Panc1 (cell line): ENCODE measurements at regions not wholly inside any gene's neighbourhood (a gene's known extent, or its start where the extent isn't known, plus 50 kb on each side); places are given as distances from the start of the nearest gene placed in this dataset.

Experiments
- ATAC-seq: fragments of 200-7000 bp; cut with Tn5 transposase; 2 replicates; pipeline ENCODE4 v1.9.1; 2020; ENCODE audit warnings: mild to moderate bottlenecking, moderate library complexity
- BruUV-seq: library from RNA; stranded (reverse); fragments of 400-500 nt; replicated peaks from 2 replicates; lab custom pipeline; 2021; lab: Mats Ljungman, UMichigan
- CTCF ChIA-PET: fragments of 300-600 bp; sonication (Branson Sonifier 250); formaldehyde crosslinking; loops from one replicate; lab custom pipeline; 2022; ENCODE audit warnings: antibody characterized with exemption; lab: Charles Lee
- POLR2A ChIA-PET: fragments of 300-600 bp; sonication (Branson Sonifier 250); formaldehyde crosslinking; loops from one replicate; lab custom pipeline; 2022; ENCODE audit warnings: antibody characterized with exemption; lab: Charles Lee
- DNase-seq: peaks from one replicate; pipeline ENCODE4 v3.0.0-alpha.2; 2010; ENCODE audit warnings: low read depth, low spot score
- H3K27ac ChIP-seq: 2 replicates; pipeline ENCODE4 v1.5.1; 2011; ENCODE audit warnings: mild to moderate bottlenecking, low read length, inconsistent platforms
- H3K27me3 ChIP-seq: fragments of 200-500 bp; sonication (Bioruptor generic); 2 replicates; pipeline ENCODE4 v1.6.0; 2014; ENCODE audit warnings: low read length, inconsistent platforms; ENCODE audit not compliant: control insufficient read depth, insufficient read depth
- H3K36me3 ChIP-seq: fragments of 200-500 bp; sonication (Bioruptor generic); 2 replicates; pipeline ENCODE4 v1.5.1; 2014; ENCODE audit warnings: inconsistent platforms, mild to moderate bottlenecking, low read length, moderate library complexity; ENCODE audit not compliant: control insufficient read depth, insufficient read depth
- H3K4me1 ChIP-seq: 2 replicates; pipeline ENCODE4 v1.5.1; 2011; ENCODE audit warnings: inconsistent platforms, mild to moderate bottlenecking, low read length, moderate library complexity; ENCODE audit not compliant: control insufficient read depth, insufficient read depth
- H3K4me3 ChIP-seq, 2 experiments: 2 replicates each; pipeline ENCODE4 v1.5.1; 2011 to 2012; ENCODE audit warnings: low read depth in 2 of 2, low read length in 2 of 2, mild to moderate bottlenecking in 2 of 2, inconsistent platforms in 1 of 2, moderate library complexity in 1 of 2
- H3K9me3 ChIP-seq: fragments of 200-500 bp; sonication (Bioruptor generic); 2 replicates; pipeline ENCODE4 v1.5.1; 2014; ENCODE audit warnings: low read depth, mild to moderate bottlenecking, inconsistent platforms, low read length, moderate library complexity; ENCODE audit not compliant: control insufficient read depth, insufficient read depth
- POLR2AphosphoS5 ChIP-seq: IDR thresholded peaks from 2 replicates; pipeline ENCODE4 v1.6.1; 2012; ENCODE audit warnings: mild to moderate bottlenecking, low read depth, low read length, moderate library complexity
- SIN3A ChIP-seq: IDR thresholded peaks from 2 replicates; pipeline ENCODE4 v1.6.1; 2012; ENCODE audit warnings: low read depth, mild to moderate bottlenecking, low read length, moderate library complexity, borderline replicate concordance; ENCODE audit not compliant: insufficient read depth
- TCF7L2 ChIP-seq: IDR thresholded peaks from 2 replicates; pipeline ENCODE4 v1.6.1; 2011; ENCODE audit warnings: mild to moderate bottlenecking, low read depth, low read length, inconsistent platforms
- in situ Hi-C: cut with HindIII; loops from 2 replicates; pipeline ENCODE4 v1.10.0; 2016; ENCODE audit warnings: low sequenced_read_pairs, low pct_unique_long_range_greater_than_20kb
- intact Hi-C: fragments of 100-400 bp; cut with micrococcal nuclease; formaldehyde crosslinking; loops from one replicate; pipeline ENCODE4 v1.10.0; 2022; ENCODE audit not compliant: unreplicated experiment
- TF ChIP-seq, protein P1 (sequence below), 2 experiments: IDR thresholded peaks; 2 replicates each; pipeline ENCODE4 v1.6.1; 2011 to 2012; ENCODE audit warnings: low read depth in 2 of 2, control low read depth in 1 of 2, low read length in 1 of 2, mild to moderate bottlenecking in 1 of 2, moderate library complexity in 1 of 2; ENCODE audit not compliant: insufficient read depth in 1 of 2
- TF ChIP-seq, protein P2 (sequence below): fragments of 450-650 bp; IDR thresholded peaks from 2 replicates; pipeline ENCODE4 v1.5.1; 2017; ENCODE audit warnings: mild to moderate bottlenecking

DNA sequence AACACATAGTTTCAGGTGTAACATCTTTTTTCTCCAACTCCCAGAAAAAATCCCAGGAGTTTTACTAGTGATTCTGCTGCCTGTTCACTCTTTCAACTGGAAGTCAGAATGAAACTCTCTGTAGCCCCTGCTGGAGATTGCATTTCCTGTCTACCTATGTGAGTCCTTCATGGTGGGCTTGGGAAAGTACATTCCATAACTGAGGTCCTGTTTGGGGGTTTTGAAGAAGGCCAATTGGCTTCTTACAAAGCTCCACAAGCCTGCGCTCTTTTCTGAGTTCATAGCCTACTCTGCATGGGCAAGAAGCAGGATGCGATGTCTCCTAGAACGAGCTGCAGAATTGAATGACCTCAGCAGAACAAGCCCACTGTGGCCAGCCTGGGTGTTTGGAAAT is 86.7 kb downstream of the LYZL2 start:
- ATAC-seq (no peak), DNase-seq (no peak)
- Histone ChIP-seq H3K9me3 (no peaks in the 10 kb centered on the region), H3K36me3 (no peaks in the 10 kb centered on the region), H3K4me3 (no peak overlapping the region), H3K27ac (no peak overlapping the region), H3K4me1 (no peaks in the 10 kb centered on the region), H3K27me3 (no peaks in the 10 kb centered on the region)
- ChIA-PET CTCF (interaction anchor here (0.6 kb wide), 1 partner anchor 227 kb away, joined by 4 read pairs; no protein-coding TSS in a partner anchor), POLR2A (no interaction called here)
- no peak for TF ChIP-seq TCF7L2
- TF ChIP-seq, protein P1, sequence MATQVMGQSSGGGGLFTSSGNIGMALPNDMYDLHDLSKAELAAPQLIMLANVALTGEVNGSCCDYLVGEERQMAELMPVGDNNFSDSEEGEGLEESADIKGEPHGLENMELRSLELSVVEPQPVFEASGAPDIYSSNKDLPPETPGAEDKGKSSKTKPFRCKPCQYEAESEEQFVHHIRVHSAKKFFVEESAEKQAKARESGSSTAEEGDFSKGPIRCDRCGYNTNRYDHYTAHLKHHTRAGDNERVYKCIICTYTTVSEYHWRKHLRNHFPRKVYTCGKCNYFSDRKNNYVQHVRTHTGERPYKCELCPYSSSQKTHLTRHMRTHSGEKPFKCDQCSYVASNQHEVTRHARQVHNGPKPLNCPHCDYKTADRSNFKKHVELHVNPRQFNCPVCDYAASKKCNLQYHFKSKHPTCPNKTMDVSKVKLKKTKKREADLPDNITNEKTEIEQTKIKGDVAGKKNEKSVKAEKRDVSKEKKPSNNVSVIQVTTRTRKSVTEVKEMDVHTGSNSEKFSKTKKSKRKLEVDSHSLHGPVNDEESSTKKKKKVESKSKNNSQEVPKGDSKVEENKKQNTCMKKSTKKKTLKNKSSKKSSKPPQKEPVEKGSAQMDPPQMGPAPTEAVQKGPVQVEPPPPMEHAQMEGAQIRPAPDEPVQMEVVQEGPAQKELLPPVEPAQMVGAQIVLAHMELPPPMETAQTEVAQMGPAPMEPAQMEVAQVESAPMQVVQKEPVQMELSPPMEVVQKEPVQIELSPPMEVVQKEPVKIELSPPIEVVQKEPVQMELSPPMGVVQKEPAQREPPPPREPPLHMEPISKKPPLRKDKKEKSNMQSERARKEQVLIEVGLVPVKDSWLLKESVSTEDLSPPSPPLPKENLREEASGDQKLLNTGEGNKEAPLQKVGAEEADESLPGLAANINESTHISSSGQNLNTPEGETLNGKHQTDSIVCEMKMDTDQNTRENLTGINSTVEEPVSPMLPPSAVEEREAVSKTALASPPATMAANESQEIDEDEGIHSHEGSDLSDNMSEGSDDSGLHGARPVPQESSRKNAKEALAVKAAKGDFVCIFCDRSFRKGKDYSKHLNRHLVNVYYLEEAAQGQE (IDR thresholded peaks at IDR 0.05; ENCODE audit: insufficient read depth in 1 of 2, low read depth in 2 of 2, low read length in 1 of 2): no peak
- no peak for TF ChIP-seq SIN3A
- TF ChIP-seq, protein P2, sequence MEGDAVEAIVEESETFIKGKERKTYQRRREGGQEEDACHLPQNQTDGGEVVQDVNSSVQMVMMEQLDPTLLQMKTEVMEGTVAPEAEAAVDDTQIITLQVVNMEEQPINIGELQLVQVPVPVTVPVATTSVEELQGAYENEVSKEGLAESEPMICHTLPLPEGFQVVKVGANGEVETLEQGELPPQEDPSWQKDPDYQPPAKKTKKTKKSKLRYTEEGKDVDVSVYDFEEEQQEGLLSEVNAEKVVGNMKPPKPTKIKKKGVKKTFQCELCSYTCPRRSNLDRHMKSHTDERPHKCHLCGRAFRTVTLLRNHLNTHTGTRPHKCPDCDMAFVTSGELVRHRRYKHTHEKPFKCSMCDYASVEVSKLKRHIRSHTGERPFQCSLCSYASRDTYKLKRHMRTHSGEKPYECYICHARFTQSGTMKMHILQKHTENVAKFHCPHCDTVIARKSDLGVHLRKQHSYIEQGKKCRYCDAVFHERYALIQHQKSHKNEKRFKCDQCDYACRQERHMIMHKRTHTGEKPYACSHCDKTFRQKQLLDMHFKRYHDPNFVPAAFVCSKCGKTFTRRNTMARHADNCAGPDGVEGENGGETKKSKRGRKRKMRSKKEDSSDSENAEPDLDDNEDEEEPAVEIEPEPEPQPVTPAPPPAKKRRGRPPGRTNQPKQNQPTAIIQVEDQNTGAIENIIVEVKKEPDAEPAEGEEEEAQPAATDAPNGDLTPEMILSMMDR: no peak
- TF ChIP-seq POLR2AphosphoS5: no peak
- no TSS peak for BruUV-seq
- in situ Hi-C loops: no loop called here
- intact Hi-C loops: no loop called here

DNA sequence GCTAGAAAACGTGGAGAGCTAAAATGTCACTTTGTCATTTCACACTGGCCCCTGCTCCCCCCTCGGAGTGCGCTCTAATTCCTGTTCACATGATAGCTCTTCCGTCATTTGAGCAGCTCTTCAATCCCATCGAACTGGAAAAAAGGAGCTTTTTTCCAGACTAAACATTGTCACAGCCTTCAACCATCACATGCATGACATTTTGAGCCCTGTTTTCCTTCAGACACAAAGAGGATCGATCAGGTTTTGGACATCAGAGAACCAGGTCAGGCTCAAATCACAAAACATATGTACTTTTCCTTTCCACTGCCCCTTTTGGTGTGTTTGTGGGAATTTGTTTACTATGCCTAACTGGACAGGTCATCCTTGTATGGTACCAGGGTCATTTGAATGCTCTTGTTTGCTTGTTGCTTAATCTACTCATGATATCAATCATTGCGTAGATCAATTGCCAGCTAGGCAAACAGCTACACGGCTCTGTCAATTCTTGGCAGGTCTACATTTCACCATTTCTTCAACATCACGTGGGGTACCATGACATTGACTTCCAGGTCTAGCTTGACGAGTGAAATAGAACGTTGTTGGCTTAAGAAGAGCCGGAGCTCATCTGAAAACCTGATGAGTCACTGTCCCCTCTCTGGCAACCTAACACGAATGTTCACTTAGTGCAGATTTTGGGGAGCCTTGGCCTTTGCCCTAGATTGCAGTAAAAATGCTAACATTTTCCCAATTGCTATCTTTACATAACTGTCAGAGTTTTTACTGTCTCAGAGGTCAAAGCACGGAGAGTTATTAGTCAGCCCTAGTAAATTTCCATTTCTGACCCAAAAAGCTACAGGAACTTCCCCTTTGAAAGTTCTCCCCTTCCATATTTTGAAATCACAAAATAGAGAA is 87.3 kb downstream of the LYZL2 start:
- Histone ChIP-seq H3K4me3 (no peak overlapping the region), H3K27me3 (no peaks in the 10 kb centered on the region), H3K36me3 (no peaks in the 10 kb centered on the region), H3K4me1 (no peaks in the 10 kb centered on the region), H3K9me3 (no peaks in the 10 kb centered on the region), H3K27ac (no peak overlapping the region)
- in situ Hi-C loops: no loop called here
- no TSS peak for BruUV-seq
- ChIA-PET CTCF (interaction anchor here (0.6 kb wide), 1 partner anchor 226 kb away, joined by 4 read pairs; no protein-coding TSS in a partner anchor), POLR2A (no interaction called here)
- intact Hi-C loops: no loop called here
- ATAC-seq: no peak
- no peak for DNase-seq
- TF ChIP-seq SIN3A (no peak), TCF7L2 (no peak), POLR2AphosphoS5 (no peak)
- TF ChIP-seq, protein P1 (IDR thresholded peaks at IDR 0.05; ENCODE audit: insufficient read depth in 1 of 2, low read depth in 2 of 2, low read length in 1 of 2): no peak
- TF ChIP-seq, protein P2: no peak
